IMR-90 (cell line): ENCODE measurements at regions not wholly inside any gene's neighbourhood (a gene's known extent, or its start where the extent isn't known, plus 50 kb on each side); places are given as distances from the start of the nearest gene placed in this dataset.

Experiments used
- ATAC-seq: fragments of 200-7000 bp; cut with Tn5 transposase; 2 replicates; pipeline ENCODE4 v1.9.1; 2020; ENCODE audit warnings: low read depth, mild to moderate bottlenecking, moderate library complexity
- BruUV-seq: library from RNA; stranded (reverse); fragments of 400-500 nt; replicated peaks from 2 replicates; lab custom pipeline; 2021; lab: Mats Ljungman, UMichigan
- CTCF ChIA-PET: fragments of 300-600 bp; formaldehyde crosslinking; extraction: SDS; loops from one replicate; lab custom pipeline; 2021; ENCODE audit warnings: antibody characterized with exemption; lab: Yijun Ruan, JAX
- POLR2A ChIA-PET: fragments of 300-600 bp; sonication (Branson Sonifier 250); formaldehyde crosslinking; loops from one replicate; lab custom pipeline; 2022; ENCODE audit warnings: antibody characterized with exemption; ENCODE audit not compliant: unreplicated experiment; lab: Charles Lee
- DNase-seq: peaks from one replicate; pipeline ENCODE4 v3.0.0; 2013
- H2AFZ ChIP-seq: replicated peaks from 2 replicates; pipeline ENCODE3; 2013; ENCODE audit warnings: low read length, mild to moderate bottlenecking; ENCODE audit not compliant: poor library complexity
- H2AK5ac ChIP-seq: 2 replicates; pipeline ENCODE4 v1.6.1; 2013; ENCODE audit warnings: low read depth, low read length, inconsistent platforms
- H2AK9ac ChIP-seq: replicated peaks from 2 replicates; pipeline ENCODE3; 2013; ENCODE audit warnings: mild to moderate bottlenecking, low read depth, low read length, moderate library complexity; ENCODE audit not compliant: poor library complexity
- H2BK120ac ChIP-seq: 2 replicates; pipeline ENCODE4 v1.6.1; 2013; ENCODE audit warnings: low read depth, low read length, inconsistent platforms
- H2BK15ac ChIP-seq: 3 replicates; pipeline ENCODE4 v1.6.1; 2013; ENCODE audit warnings: low read depth, low read length, inconsistent platforms
- H2BK20ac ChIP-seq: 2 replicates; pipeline ENCODE4 v1.6.1; 2013; ENCODE audit warnings: low read depth, mild to moderate bottlenecking, inconsistent platforms, low read length, moderate library complexity
- H2BK5ac ChIP-seq: 2 replicates; pipeline ENCODE4 v1.6.1; 2013; ENCODE audit warnings: mild to moderate bottlenecking, low read depth, low read length, inconsistent platforms; ENCODE audit not compliant: poor library complexity, severe bottlenecking
- H3K14ac ChIP-seq: replicated peaks from 2 replicates; pipeline ENCODE4 v1.6.1; 2013; ENCODE audit warnings: low read depth, low read length, inconsistent platforms
- H3K18ac ChIP-seq: 2 replicates; pipeline ENCODE4 v1.6.1; 2013; ENCODE audit warnings: low read depth, low read length, control low read depth
- H3K23ac ChIP-seq: 2 replicates; pipeline ENCODE4 v1.6.1; 2013; ENCODE audit warnings: low read depth, low read length, inconsistent platforms
- H3K27ac ChIP-seq: 2 replicates; pipeline ENCODE4 v1.5.1; 2013; ENCODE audit warnings: mild to moderate bottlenecking, control low read depth, low read length; ENCODE audit not compliant: insufficient read depth
- H3K27me3 ChIP-seq: 2 replicates; pipeline ENCODE4 v1.6.1; 2013; ENCODE audit warnings: low read length; ENCODE audit not compliant: control insufficient read depth, insufficient read depth
- H3K36me3 ChIP-seq: 2 replicates; pipeline ENCODE4 v1.6.1; 2013; ENCODE audit warnings: low read length, mixed read lengths; ENCODE audit not compliant: control insufficient read depth, insufficient read depth
- H3K4ac ChIP-seq: 2 replicates; pipeline ENCODE4 v1.6.1; 2013; ENCODE audit warnings: low read depth, low read length, inconsistent platforms
- H3K4me1 ChIP-seq: 2 replicates; pipeline ENCODE4 v1.6.1; 2013; ENCODE audit warnings: low read length, mixed read lengths; ENCODE audit not compliant: control insufficient read depth, insufficient read depth
- H3K4me2 ChIP-seq: 2 replicates; pipeline ENCODE4 v1.6.1; 2013; ENCODE audit warnings: low read depth, mild to moderate bottlenecking, control low read depth, low read length, moderate library complexity
- H3K4me3 ChIP-seq: 2 replicates; pipeline ENCODE4 v1.5.1; 2013; ENCODE audit warnings: low read depth, mild to moderate bottlenecking, control low read depth, low read length, moderate library complexity; ENCODE audit not compliant: insufficient read depth
- H3K56ac ChIP-seq: 2 replicates; pipeline ENCODE4 v1.6.1; 2013; ENCODE audit warnings: low read length, inconsistent platforms; ENCODE audit not compliant: insufficient read depth; ENCODE audit errors: extremely low read depth
- H3K79me1 ChIP-seq, 2 experiments: 2 replicates each; pipeline ENCODE4 v1.6.1; 2013; ENCODE audit warnings: low read length in 2 of 2, inconsistent platforms in 1 of 2, low read depth in 1 of 2
- H3K9ac ChIP-seq: 2 replicates; pipeline ENCODE4 v1.6.1; 2013; ENCODE audit warnings: low read depth, low read length, control low read depth
- H3K9me1 ChIP-seq: 2 replicates; pipeline ENCODE4 v1.6.1; 2013; ENCODE audit warnings: low read length, inconsistent platforms; ENCODE audit not compliant: insufficient read depth
- H3K9me3 ChIP-seq: 2 replicates; pipeline ENCODE4 v1.6.1; 2013; ENCODE audit warnings: low read length; ENCODE audit not compliant: control insufficient read depth, insufficient read depth
- H4K20me1 ChIP-seq: 2 replicates; pipeline ENCODE4 v1.6.1; 2013; ENCODE audit warnings: low read length, inconsistent platforms; ENCODE audit not compliant: insufficient read depth
- H4K5ac ChIP-seq: 2 replicates; pipeline ENCODE4 v1.6.1; 2013; ENCODE audit warnings: mild to moderate bottlenecking, low read depth, low read length, control low read depth
- H4K8ac ChIP-seq, 2 experiments: 2 replicates each; pipeline ENCODE4 v1.6.1; 2013; ENCODE audit warnings: low read depth in 2 of 2, low read length in 2 of 2, control low read depth in 1 of 2, inconsistent platforms in 1 of 2
- H4K91ac ChIP-seq: 2 replicates; pipeline ENCODE4 v1.6.1; 2013; ENCODE audit warnings: low read depth, low read length, inconsistent platforms; ENCODE audit not compliant: insufficient read depth
- BHLHE40 ChIP-seq: fragments of 150-350 bp; IDR thresholded peaks from 2 replicates; pipeline ENCODE4 v1.6.1; 2016; ENCODE audit warnings: mild to moderate bottlenecking, low read depth, low read length
- CEBPB ChIP-seq: IDR thresholded peaks from 2 replicates; pipeline ENCODE4 v1.6.1; 2012; ENCODE audit warnings: low read depth, low read length, improper control_type of control experiment
- CHD1 ChIP-seq: IDR thresholded peaks from 2 replicates; pipeline ENCODE4 v1.6.1; 2012; ENCODE audit warnings: low read depth, low read length, improper control_type of control experiment
- CTCF ChIP-seq: conservative IDR thresholded peaks from 2 replicates; pipeline ENCODE4 v1.5.1; 2012; ENCODE audit warnings: mild to moderate bottlenecking, low read depth, low read length, improper control_type of control experiment
- FOS ChIP-seq: fragments of 150-350 bp; IDR thresholded peaks from 2 replicates; pipeline ENCODE4 v1.6.1; 2016; ENCODE audit warnings: low read depth, low read length
- MAFK ChIP-seq: IDR thresholded peaks from 2 replicates; pipeline ENCODE4 v1.6.1; 2012; ENCODE audit warnings: low read depth, low read length, improper control_type of control experiment
- MAZ ChIP-seq: IDR thresholded peaks from 2 replicates; pipeline ENCODE4 v1.6.1; 2012; ENCODE audit warnings: low read depth, mild to moderate bottlenecking, low read length, improper control_type of control experiment, moderate library complexity, borderline replicate concordance
- MXI1 ChIP-seq: IDR thresholded peaks from 2 replicates; pipeline ENCODE4 v1.6.1; 2012; ENCODE audit warnings: low read depth, mild to moderate bottlenecking, low read length, moderate library complexity, borderline replicate concordance
- POLR2A ChIP-seq: IDR thresholded peaks from 2 replicates; pipeline ENCODE4 v1.6.1; 2012; ENCODE audit warnings: mild to moderate bottlenecking, low read depth, low read length
- RAD21 ChIP-seq: IDR thresholded peaks from 2 replicates; pipeline ENCODE4 v1.6.1; 2012; ENCODE audit warnings: low read length, improper control_type of control experiment
- RCOR1 ChIP-seq: IDR thresholded peaks from 2 replicates; pipeline ENCODE4 v1.6.1; 2012; ENCODE audit warnings: mild to moderate bottlenecking, low read length, improper control_type of control experiment; ENCODE audit not compliant: insufficient replicate concordance
- WGBS, 2 experiments: methylation state at CpG; one replicate each; pipeline versions ENCODE4 v1.1.5 to v1.1.7; 2013; ENCODE audit warnings: missing lambda C conversion rate in 2 of 2; ENCODE audit not compliant: insufficient read length in 1 of 2; ENCODE audit errors: extremely low coverage in 2 of 2; 5-methylcytosine and 5-hydroxymethylcytosine counted together
- dilution Hi-C: fragments of 300-500 bp; cut with HindIII; formaldehyde crosslinking; loops from one replicate; pipeline ENCODE4 v1.14.3; 2018; ENCODE audit warnings: low sequenced_read_pairs; ENCODE audit not compliant: unreplicated experiment
- in situ Hi-C: fragments of 300-500 bp; cut with MboI; formaldehyde crosslinking; loops from 3 replicates; pipeline ENCODE4 v1.14.3; 2019; ENCODE audit warnings: low sequenced_read_pairs, inconsistent platforms, mixed read lengths
- intact Hi-C: fragments of 100-400 bp; cut with micrococcal nuclease; formaldehyde crosslinking; loops from 2 replicates; pipeline ENCODE4 v1.10.0; 2022
- TF ChIP-seq, protein P1 (sequence below): fragments of 150-350 bp; IDR thresholded peaks from 2 replicates; pipeline ENCODE4 v1.6.1; 2017; ENCODE audit warnings: mild to moderate bottlenecking, antibody characterized with exemption, low read length, low read depth

- intact Hi-C loops, result no loop called here
- H3K9me1 ChIP-seq, result no peaks in the 10 kb centered on the region
- H4K20me1 ChIP-seq, result no peaks in the 10 kb centered on the region
- no peak overlapping the region for H3K18ac ChIP-seq
- ChIA-PET POLR2A (no interaction called here), CTCF (interaction anchor here (0.6 kb wide), 1 partner anchor 330 kb away, joined by 4 read pairs; no protein-coding TSS in a partner anchor)
- no peaks in the 10 kb centered on the region for H3K27me3 ChIP-seq
- no peak for DNase-seq
- H2BK120ac ChIP-seq, result no peak overlapping the region
- H2BK15ac ChIP-seq, result no peak overlapping the region
- H3K4me2 ChIP-seq, result no peak overlapping the region
- in situ Hi-C loops, result no loop called here
- H3K79me1 ChIP-seq, result no peaks in the 10 kb centered on the region
- no TSS peak for BruUV-seq
- H3K9ac ChIP-seq, result no peak overlapping the region
- no peak overlapping the region for H4K91ac ChIP-seq
- no peak overlapping the region for H3K56ac ChIP-seq
- H2AFZ ChIP-seq, result no peak overlapping the region
- H2BK5ac ChIP-seq, result no peak overlapping the region
- ATAC-seq, result no peak
- H3K4ac ChIP-seq, result no peak overlapping the region
- H4K8ac ChIP-seq, result no peak overlapping the region
- no peak overlapping the region for H2AK9ac ChIP-seq
- no peaks in the 10 kb centered on the region for H3K4me1 ChIP-seq
- H3K36me3 ChIP-seq, result no peaks in the 10 kb centered on the region
- WGBS, 2 experiments, result 0% methylated on average over 1 of the region's 6 CpGs; no CpG with 5 or more reads in 1 of the 2 experiments
- H3K9me3 ChIP-seq, result peaks cover 4% of the 10 kb centered on the region
- H2AK5ac ChIP-seq, result no peak overlapping the region
- no peak overlapping the region for H3K27ac ChIP-seq
- H2BK20ac ChIP-seq, result no peak overlapping the region
- no peak overlapping the region for H4K5ac ChIP-seq
- H3K23ac ChIP-seq, result no peak overlapping the region
- dilution Hi-C loops, result no loop called here
- H3K14ac ChIP-seq, result no peak overlapping the region
- H3K4me3 ChIP-seq, result no peak overlapping the region
- TF ChIP-seq CTCF (no peak), CHD1 (no peak), POLR2A (no peak), FOS (no peak), MAZ (no peak), RAD21 (no peak), MAFK (no peak), MXI1 (no peak), CEBPB (no peak), RCOR1 (no peak), BHLHE40 (no peak)
- TF ChIP-seq, protein P1, sequence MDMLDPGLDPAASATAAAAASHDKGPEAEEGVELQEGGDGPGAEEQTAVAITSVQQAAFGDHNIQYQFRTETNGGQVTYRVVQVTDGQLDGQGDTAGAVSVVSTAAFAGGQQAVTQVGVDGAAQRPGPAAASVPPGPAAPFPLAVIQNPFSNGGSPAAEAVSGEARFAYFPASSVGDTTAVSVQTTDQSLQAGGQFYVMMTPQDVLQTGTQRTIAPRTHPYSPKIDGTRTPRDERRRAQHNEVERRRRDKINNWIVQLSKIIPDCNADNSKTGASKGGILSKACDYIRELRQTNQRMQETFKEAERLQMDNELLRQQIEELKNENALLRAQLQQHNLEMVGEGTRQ, result no peak
Measured at GRCh38 chr11:29879560-29879959, 137.3 kb downstream of the KCNA4 start.
